Left renal cortex interstitium (tissue), 4 donors: ENCODE measurements at regions not wholly inside any gene's neighbourhood (a gene's known extent, or its start where the extent isn't known, plus 50 kb on each side); places are given as distances from the start of the nearest gene placed in this dataset.
"Not testable (repeated sequence)": the region's sequence is repeated elsewhere in the genome, so short reads cannot be mapped to it uniquely, and the experiment has no call there.

ENCODE experiments used
- DNase-seq, 4 donors: peaks; one replicate each; pipeline ENCODE4 v3.0.0-alpha.2; 2013; ENCODE audit warnings: low read depth in 4 of 4, low spot score in 2 of 4, missing footprints in 1 of 4

DNA sequence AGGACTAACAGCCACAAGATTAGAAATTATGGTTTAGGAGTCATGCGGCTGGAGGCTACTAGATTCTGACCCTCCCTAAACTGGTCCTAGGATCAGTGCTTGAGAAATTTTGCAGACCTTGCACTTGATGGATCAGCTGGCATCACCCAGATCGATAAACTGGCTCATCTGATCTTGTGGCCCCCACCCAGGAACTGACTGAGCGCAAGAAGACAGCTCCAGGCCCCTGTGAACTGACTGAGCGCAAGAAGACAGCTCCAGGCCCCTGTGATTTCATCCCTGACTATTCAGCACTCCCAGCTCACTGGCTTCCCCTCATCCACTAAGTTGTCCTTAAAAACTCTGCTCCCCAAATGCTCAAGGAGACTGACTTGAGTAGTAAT, 67.8 kb downstream of the MRPL36 start:
- DNase-seq, result not testable (repeated sequence)

GRCh38 chr5:1731091-1731639, 68.5 kb downstream of the MRPL36 start:
- DNase-seq, result no peak

GRCh38 chr5:1730487-1730847, 69.2 kb downstream of the MRPL36 start:
- DNase-seq, result no peak

DNA sequence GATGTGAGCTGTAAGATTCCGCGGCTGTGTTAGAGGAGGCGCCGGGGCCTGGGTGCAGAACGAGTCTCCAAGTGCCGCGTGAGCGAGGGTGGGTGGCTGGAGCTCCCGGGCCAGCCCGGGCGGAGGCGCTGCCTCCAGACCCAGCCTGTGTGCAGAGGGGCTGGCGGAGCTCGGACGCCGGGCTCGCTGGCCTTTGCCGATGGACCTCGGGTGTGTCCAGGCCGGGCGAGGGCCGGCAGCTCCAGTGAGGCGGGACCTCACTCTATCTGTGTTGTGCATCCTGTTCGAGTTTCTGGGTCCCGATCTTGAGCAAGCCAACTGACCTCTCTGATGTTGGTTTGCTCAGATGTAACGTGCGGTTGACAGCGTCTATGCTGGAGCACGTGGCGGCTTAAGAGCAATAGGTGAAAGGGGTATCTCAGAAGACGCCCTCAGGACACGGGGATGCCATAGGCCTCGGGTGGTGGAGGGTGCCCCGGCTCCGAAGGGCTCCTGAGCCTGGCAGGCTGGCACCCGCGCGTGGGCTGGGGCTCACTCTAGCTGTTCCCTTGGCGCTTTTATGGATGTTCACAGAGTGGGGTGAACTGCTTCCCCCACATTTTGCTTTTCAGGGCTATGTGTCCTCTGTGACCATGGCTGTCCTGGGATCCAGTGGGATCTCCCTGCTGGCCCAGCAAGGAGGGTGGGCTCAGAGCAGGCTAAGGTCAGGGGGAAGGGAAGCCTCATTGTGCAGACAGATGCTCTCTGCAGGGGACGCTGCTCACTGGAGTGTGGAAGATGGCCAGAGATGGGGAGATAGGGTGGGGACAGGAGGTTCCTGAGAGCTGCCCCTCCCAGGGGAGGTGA, 69.8 kb downstream of the MRPL36 start:
- no peak for DNase-seq

DNA sequence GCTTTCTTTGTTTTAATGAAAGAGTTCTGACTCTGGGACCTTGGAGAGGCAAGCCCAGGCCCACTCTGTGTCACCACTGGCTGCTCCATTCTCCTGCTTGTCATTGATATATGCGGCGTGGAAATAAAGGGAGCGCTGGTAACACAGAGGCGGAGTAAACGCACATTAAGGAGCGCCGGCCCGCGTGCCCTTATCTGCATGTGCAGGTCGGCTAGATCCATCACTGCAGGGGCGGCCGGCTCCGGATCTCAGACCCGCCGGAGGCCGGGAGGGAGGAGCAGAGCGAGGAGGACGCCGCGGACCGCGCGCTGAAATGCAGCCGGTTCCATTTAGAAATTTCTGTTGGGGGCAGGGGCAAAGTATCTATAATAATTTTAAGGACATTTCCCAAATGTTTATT, 70.8 kb downstream of the MRPL36 start:
- DNase-seq, result no peak

DNA sequence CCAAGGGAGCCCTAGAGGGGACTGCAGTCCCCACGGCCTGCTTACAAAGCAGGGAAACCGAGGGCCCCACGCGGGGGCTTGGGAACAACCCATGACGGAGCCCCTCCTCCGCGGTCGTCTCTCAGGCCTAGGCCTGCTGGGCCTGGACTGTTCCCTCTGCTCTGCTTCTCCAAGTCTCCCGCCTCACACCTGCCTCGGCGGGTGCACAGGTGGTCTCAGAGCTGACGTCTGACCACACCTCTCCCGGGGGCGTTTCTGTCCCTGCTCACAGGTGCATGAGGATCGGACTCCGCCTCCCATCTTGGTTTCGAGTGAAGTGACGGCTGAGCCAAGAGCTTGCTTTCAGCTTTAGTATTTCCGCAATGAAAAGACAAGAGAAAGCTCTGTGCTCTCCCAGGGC, 72.1 kb downstream of the MRPL36 start:
- DNase-seq, result no peak

DNA sequence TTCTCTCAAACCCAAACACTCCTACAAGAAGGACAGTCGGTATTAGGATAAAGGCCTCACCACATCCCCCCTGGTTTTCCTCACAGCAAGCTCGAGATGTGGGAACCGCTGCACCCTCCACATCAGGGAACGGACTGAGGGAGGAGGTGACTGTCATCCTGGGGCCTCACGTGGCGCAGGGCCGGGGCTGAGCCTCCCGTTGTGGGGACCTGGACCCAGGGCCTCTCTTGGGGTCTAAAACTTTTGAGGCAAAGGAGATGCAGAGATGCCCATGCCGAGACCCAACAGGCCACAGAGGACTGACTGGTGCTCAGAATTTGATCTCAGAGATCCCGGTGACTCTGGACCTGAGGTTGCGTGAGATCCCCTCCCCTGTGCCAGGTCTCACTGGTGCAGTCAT, 72.7 kb downstream of the MRPL36 start:
- no peak for DNase-seq

DNA sequence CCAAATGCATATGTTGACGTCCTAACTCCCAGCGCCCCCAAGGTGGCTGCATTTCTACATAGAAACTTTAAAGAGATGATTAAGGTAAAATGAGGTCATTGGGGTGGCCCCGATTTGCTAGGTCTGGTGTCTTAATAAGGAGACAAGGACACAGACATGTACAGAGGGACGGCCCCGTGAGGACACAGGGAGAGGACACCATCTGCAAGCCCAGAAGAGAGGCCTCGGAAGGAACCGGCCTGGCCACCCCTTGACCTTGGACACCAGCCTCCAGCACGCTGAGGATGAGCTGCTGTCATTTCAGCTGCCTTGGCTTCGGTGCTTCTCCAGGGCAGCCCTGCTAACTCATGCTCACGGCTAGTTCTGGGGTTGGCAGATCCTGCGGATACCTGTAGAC, 73.2 kb downstream of the MRPL36 start:
- no peak for DNase-seq

DNA sequence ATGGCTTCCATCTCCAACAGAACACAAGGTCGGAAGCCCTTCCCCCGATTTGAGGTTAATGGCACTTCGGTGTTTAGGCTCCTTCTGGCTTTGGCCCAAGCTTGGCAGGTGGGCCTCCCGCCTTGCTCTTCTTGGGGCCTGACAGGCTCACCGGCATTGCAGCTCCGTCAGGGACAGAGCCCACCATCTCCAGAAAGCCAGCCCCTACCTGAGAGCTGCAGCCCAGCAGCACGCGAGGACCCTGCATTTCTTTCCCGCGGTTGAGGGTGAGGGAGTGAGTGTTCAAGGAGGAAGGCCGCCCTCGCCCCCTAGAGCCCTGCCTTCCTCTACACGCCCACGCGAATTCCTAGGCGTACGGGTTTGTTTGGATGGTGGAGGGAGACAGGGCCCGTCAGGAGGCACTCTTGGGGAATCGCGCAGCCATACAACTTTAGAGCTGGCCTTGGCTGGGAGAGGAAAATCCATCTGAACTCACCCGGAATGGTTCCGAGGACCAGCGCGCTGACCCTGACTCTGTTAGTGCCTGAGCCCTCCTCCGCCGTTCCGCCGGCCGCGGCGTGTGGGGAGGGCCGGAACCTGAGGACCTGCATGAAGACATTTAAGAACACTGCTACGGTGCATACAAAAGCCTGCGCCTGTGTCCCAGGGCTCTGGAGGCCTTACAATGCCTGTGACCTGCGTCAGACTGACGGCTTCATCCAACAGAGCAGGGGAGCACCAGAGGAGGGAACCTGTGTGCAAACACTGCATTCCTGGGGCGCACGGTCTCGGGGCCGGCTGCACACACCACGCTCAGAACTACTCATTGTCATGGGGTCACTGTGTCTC, 73.8 kb downstream of the MRPL36 start:
- no peak for DNase-seq

- no peak for DNase-seq
Observed at GRCh38 chr5:1724822-1725602, 74.6 kb downstream of the MRPL36 start.

DNA sequence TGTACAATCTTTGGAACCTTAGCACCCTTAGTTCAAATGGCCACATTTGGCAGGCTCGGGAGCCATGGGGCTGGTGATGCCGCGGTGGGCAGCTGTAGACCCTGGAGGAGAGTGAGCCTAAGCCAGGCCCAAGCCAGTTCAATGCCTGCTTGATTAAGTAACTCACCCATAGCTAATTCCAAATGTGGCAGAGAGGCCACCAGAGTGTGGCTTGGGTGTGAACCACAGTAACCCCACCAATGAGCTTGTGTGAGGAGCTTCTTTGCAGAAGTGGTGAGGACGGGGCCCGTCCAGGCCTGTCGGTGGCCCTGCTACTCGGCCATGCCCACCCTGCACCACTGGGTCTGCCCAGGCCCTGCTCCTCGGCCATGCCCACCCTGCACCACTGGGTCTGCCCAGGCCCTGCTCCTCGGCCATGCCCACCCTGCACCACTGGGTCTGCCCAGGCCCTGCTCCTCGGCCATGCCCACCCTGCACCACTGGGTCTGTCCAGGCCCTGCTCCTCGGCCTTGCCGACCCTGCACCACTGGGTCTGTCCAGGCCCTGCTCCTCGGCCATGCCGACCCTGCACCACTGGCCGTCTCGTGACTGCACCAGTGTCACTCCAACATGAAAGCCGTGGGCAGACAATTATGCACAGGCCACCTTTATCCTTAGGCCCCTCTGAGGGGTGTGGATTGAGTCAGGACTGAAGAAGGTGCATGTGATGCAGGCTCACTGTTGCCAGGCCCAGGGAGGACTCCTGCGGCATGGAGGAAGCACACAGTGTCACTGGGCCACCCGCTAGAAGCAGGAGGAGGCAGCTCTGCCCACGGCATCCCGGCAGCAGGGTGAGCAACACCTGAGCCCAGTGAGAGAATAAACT, 75.4 kb downstream of the MRPL36 start:
- DNase-seq, result no peak

GRCh38 chr5:1723476-1723875, 76.2 kb downstream of the MRPL36 start:
- no peak for DNase-seq

- DNase-seq, result no peak
Observed at GRCh38 chr5:1722877-1723276, 76.8 kb downstream of the MRPL36 start.

DNA sequence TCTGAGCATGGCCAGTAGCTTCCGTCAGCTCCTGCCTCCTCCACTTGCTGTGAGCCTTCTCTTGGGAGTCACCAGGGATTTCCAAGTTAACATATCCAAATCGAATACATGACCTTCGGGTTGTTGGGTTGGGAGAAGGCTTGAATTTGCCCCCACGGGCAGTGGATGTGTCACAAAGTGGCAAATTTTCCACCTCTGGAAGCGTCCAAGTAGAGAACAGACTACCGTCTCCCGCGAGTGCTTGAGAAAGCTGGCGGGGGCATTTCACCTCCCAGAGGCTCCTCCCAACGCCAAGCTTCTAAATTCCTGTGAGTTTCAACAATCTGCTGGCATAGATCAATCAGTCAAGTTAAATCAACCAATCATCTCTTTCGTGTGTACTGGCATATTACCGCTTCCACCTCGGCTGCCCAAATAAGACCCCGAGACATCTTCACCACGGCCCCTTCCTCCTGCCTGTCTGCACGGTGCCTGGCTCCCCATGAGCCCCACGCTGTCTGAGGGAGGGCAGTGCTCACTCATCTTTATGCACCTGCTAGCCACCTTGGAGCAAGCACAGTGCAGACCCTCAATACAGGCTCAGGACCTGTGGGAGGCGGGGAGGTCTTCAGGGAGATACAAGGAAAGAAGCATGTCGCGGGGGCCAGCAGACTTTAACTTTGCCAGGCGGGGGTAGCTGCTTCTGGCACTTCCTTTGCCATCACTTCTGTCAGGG, 79.1 kb downstream of the MRPL36 start:
- DNase-seq, result no peak

DNA sequence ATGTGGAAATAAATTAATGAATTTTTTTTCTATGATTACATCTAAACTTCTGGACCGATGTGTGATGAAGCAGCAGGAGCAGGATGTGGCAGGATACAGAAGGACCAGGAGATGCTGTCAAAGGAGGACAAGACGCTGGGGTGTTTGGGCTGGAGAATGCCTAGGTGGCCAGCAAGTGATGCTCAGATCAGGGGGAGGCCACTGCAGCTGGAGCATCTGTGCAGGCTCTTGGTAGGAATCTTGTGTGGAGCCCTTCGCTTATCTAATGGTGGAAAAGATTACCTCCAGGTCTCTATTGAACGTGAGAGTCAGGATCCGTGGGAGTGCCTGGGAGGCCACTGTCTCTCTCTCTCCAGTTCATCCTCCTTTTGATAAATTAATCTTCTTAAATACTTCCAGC, 79.8 kb downstream of the MRPL36 start:
- DNase-seq, result no peak

DNA sequence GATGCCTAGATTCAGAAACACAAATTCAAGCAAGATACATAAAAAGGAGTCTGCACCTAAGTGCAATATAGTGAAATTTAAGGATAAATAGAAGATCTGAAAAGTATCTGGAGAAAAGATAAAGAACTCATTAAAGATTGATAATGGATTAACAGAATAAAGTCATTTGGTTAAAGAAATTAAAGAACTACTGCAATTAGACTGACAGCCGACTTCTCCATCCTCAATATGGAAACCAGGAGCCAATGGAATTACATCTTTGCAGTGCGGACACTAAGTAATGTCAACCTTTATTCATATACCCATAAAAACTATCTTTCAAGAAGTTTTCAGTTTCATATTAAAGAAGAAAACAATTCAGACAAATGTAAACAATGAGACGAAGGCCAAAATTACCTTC, 81.0 kb downstream of the MRPL36 start:
- no peak for DNase-seq

GRCh38 chr5:1710091-1710490, 89.5 kb downstream of the MRPL36 start:
- not testable (repeated sequence) for DNase-seq

DNA sequence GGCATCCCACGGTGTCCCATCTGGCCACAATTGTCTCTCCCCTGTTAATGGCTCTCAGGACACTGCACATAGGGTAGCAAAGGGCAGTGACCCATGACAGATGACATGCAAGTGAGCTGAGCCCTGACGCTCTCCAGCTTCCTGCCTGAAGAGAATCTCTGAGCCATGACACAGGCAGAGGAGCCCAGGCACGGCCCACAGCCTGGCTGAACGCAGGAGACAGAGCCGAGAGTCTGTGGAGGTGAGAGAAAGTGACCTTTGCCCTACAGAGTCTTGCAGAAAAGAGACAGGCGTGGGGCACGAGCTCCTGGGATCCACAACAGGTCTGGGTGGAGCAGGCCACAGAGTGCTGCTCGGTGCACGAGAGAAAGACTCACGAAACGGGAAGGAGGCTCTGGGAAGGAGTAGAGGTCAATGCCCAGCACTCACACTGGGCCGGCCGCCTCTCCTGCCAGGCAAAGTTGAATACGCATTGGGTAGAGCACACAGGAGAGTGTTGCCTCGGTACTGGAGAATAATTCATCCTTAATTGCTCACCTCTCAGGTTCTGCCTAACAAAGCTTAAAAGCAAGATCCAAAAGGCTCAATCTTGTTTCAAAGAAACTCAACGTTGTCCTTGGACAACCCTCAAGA, 90.3 kb downstream of the MRPL36 start:
- DNase-seq, result no peak

DNA sequence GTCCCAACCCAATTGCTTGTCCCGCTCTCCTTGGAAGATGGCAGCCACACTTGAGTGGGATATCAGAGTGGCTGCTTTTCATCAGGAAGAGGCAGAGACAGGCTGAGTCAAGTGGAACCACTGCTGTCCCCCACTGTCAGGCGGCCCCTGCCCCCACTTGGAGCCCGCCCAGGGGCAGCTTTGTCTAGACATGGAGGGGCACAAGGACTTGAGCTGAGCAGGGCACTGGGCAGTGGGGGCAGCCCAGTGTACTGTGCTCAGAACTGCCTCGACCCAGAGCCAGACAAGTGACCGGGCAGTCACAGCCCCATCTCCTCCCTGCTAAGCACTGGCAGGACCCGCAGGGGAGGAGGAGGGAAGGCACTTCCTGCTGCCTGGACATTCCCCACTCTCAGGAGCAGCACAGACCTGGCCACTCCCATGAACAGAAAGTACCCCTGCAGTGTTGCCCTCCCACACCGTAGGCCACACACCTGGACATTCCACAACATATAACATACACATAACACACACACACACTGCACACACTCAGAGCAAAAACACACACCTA, 91.0 kb downstream of the MRPL36 start:
- no peak for DNase-seq
